NCI-H2196 (cell line): ENCODE measurements at regions not wholly inside any gene's neighbourhood (a gene's known extent, or its start where the extent isn't known, plus 50 kb on each side); places are given as distances from the start of the nearest gene placed in this dataset.

Experiments used
- DNase-seq: peaks from one replicate; lab custom pipeline; 2025; ENCODE audit not compliant: unreplicated experiment; lab: John Stamatoyannopoulos, UW

GRCh38 chr7:35399840-35400239, 145.9 kb upstream of the TBX20 start:
- DNase-seq, result no peak

- DNase-seq, result no peak
Measured at GRCh38 chr7:35399216-35399615, 145.3 kb upstream of the TBX20 start.

- DNase-seq, result no peak
Measured at GRCh38 chr7:35398518-35398917, 144.6 kb upstream of the TBX20 start.

- no peak for DNase-seq
Measured at GRCh38 chr7:35390146-35390545, 136.2 kb upstream of the TBX20 start.

- DNase-seq, result no peak
Measured at GRCh38 chr7:35389636-35390035, 135.7 kb upstream of the TBX20 start.

GRCh38 chr7:35386816-35387706, 133.2 kb upstream of the TBX20 start:
- DNase-seq, result no peak

GRCh38 chr7:35386082-35386815, 132.3 kb upstream of the TBX20 start:
- DNase-seq, result no peak

GRCh38 chr7:35384761-35385700, 131.1 kb upstream of the TBX20 start:
- DNase-seq, result no peak

- no peak for DNase-seq
Measured at GRCh38 chr7:35380739-35381224, 126.9 kb upstream of the TBX20 start.

GRCh38 chr7:35379481-35379880, 125.6 kb upstream of the TBX20 start:
- no peak for DNase-seq

- no peak for DNase-seq
Measured at GRCh38 chr7:35375516-35375915, 121.6 kb upstream of the TBX20 start.

- no peak for DNase-seq
Measured at GRCh38 chr7:35374858-35375257, 121.0 kb upstream of the TBX20 start.

GRCh38 chr7:35371221-35371620, 117.3 kb upstream of the TBX20 start:
- no peak for DNase-seq

GRCh38 chr7:35370687-35371086, 116.8 kb upstream of the TBX20 start:
- no peak for DNase-seq

- DNase-seq, result no peak
Measured at GRCh38 chr7:35366167-35367155, 112.6 kb upstream of the TBX20 start.

- no peak for DNase-seq
Measured at GRCh38 chr7:35365523-35365922, 111.6 kb upstream of the TBX20 start.

- no peak for DNase-seq
Measured at GRCh38 chr7:35362341-35362740, 108.4 kb upstream of the TBX20 start.

- no peak for DNase-seq
Measured at GRCh38 chr7:35359423-35359822, 105.5 kb upstream of the TBX20 start.

- DNase-seq, result no peak
Measured at GRCh38 chr7:35356495-35356894, 102.6 kb upstream of the TBX20 start.

- DNase-seq, result no peak
Measured at GRCh38 chr7:35355911-35356310, 102.0 kb upstream of the TBX20 start.
